NT2/D1 (cell line): ENCODE measurements at regions not wholly inside any gene's neighbourhood (a gene's known extent, or its start where the extent isn't known, plus 50 kb on each side); places are given as distances from the start of the nearest gene placed in this dataset.
"Not testable (repeated sequence)": the region's sequence is repeated elsewhere in the genome, so short reads cannot be mapped to it uniquely, and the experiment has no call there.

Experiments used
- DNase-seq: peaks from one replicate; pipeline ENCODE4 v3.0.0-alpha.2; 2011; ENCODE audit warnings: low read depth, low spot score
- H3K27me3 ChIP-seq: 2 replicates; pipeline ENCODE4 v1.6.0; 2011; ENCODE audit warnings: mild to moderate bottlenecking; ENCODE audit not compliant: insufficient read length, insufficient read depth
- H3K36me3 ChIP-seq: 2 replicates; pipeline ENCODE4 v1.6.1; 2011; ENCODE audit warnings: mild to moderate bottlenecking, low read length, mixed read lengths; ENCODE audit not compliant: insufficient read depth, insufficient read length
- H3K4me1 ChIP-seq: 2 replicates; pipeline ENCODE4 v1.5.1; 2011; ENCODE audit not compliant: insufficient read depth, insufficient read length
- H3K4me3 ChIP-seq: 2 replicates; pipeline ENCODE4 v1.5.1; 2011; ENCODE audit warnings: low read depth; ENCODE audit not compliant: insufficient read length
- H3K9ac ChIP-seq: 2 replicates; pipeline ENCODE4 v1.6.0; 2011; ENCODE audit warnings: low read depth; ENCODE audit not compliant: insufficient read length
- H3K9me3 ChIP-seq: 2 replicates; pipeline ENCODE4 v1.5.1; 2011; ENCODE audit warnings: mild to moderate bottlenecking, low read length; ENCODE audit not compliant: insufficient read depth
- SUZ12 ChIP-seq: IDR thresholded peaks from 2 replicates; pipeline ENCODE4 v1.6.1; 2011; ENCODE audit not compliant: insufficient read length, insufficient read depth; ENCODE audit errors: extremely low read depth
- YY1 ChIP-seq: IDR thresholded peaks from 2 replicates; pipeline ENCODE4 v1.6.1; 2011; ENCODE audit not compliant: insufficient read length, insufficient read depth
- ZNF274 ChIP-seq: IDR thresholded peaks from 2 replicates; pipeline ENCODE4 v1.6.1; 2011; ENCODE audit warnings: mild to moderate bottlenecking, low read depth, low read length

DNA sequence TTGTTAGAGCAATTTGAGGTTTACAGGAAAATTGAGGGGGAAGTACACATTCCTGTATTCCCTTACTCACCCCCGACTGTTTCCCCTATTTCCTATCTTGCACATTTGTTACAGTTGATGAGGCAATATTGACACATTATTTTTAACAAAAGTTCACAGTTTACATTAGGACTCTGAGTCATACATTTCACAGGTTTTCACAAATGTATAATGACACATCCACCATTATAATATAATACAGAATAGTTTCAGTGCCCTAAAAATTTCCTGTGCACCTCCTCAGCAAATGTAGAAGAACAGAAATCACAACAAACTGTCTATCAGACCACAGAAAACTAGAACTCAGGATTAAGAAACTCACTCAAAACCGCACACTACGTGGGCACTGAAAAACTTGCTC is 160.6 kb upstream of the RMP24 start:
- Histone ChIP-seq H3K36me3 (no peaks in the 10 kb centered on the region), H3K4me1 (no peaks in the 10 kb centered on the region), H3K4me3 (no peak overlapping the region), H3K9me3 (no peaks in the 10 kb centered on the region), H3K27me3 (no peaks in the 10 kb centered on the region), H3K9ac (no peak overlapping the region)
- TF ChIP-seq SUZ12: no peak
- TF ChIP-seq ZNF274: no peak
- TF ChIP-seq YY1: no peak
- no peak for DNase-seq

DNA sequence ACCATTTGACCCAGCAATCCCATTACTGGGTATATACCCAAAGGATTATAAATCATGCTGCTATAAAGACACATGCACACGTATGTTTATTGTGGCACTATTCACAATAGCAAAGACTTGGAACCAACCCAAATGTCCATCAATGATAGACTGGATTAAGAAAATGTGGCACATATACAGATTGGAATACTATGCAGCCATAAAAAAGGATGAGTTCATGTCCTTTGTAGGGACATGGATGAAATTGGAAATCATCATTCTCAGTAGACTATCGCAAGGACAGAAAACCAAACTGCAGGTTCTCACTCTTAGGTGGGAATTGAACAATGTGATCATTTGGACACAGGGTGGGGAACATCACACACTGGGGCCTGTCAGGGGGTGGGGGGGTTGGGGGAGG is 157.5 kb upstream of the RMP24 start:
- H3K9me3 ChIP-seq, H3K9ac ChIP-seq, DNase-seq, H3K4me3 ChIP-seq, H3K4me1 ChIP-seq, H3K27me3 ChIP-seq, H3K36me3 ChIP-seq: not testable (repeated sequence)

DNA sequence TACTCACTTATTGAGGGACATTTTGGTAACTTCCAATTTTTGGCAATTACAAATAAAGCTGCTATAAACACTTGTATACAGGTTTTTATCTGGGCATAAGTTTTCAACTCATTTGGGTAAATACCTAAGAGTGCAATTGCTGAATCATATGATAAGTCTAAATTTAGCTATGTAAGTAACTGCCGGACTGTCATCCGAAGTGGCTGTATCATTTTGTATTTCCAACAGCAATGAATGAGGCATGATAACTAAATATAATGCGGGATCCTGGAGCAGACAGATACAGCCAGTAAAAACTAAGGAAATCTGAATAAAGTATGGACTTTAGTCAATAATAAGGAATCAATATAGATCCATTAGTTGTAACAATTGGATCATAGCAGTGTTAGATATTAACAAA is 156.5 kb upstream of the RMP24 start:
- Histone ChIP-seq H3K36me3 (no peaks in the 10 kb centered on the region), H3K4me1 (no peaks in the 10 kb centered on the region), H3K9me3 (peaks cover 6% of the 10 kb centered on the region; the same call in 1 of the 2 replicates), H3K27me3 (no peaks in the 10 kb centered on the region), H3K4me3 (no peak overlapping the region), H3K9ac (no peak overlapping the region)
- TF ChIP-seq YY1 (no peak), SUZ12 (no peak), ZNF274 (no peak)
- no peak for DNase-seq

DNA sequence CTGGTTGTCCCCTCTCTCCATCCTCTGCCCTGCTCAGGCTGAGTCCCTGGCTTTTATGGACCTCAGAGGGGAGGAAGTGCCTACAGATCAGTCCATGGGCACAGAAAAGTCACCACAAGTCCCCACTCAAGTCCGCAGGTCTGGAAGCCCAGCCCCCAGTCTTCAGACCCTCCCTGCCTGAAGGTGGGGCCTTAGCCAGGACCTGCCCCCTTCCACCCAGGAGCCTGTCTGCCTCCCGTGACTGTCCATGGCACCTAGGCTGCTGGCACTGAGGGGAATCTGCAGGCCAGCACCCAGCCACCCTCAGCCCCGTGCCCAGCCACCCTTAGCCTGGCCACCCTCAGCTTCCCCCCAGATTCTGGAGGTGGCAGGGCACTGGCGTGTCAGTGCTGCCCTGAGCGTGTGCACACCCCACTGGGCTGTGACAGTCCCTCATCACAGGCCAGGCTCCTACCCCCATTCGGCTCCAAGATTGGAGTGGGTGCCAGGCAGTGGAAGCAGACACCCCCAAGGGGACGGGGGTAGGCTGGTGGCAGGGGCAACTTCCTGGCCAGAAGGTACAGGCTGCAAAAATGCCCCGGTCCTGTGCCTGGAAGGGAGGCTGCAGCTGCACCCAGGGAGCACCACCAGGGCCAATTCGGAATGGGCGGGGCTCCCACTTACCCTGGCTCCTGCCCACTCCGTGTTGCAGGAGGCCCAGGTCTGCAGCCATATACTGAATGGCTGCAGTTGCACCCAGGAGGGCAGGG is 154.7 kb upstream of the RMP24 start:
- Histone ChIP-seq H3K36me3 (no peaks in the 10 kb centered on the region), H3K4me1 (no peaks in the 10 kb centered on the region), H3K27me3 (no peaks in the 10 kb centered on the region), H3K9ac (no peak overlapping the region), H3K9me3 (peaks cover 6% of the 10 kb centered on the region; the same call in 1 of the 2 replicates), H3K4me3 (no peak overlapping the region)
- TF ChIP-seq YY1 (no peak), ZNF274 (no peak), SUZ12 (no peak)
- no peak for DNase-seq

DNA sequence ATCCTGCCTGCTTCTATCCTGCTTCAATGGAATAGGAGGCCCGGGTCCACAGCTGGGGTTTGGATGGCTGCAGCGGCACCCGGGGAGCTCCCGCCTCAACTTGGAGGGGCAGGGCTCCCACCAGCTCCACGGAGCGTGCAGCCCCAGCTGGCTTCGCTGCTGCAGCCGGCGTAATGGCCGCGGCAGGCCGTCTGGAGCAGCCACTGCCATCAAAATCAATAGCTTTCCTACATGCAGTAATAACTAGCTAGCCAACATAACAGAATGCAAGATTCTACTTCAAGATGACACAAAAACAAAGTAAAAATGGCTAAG is 154.2 kb upstream of the RMP24 start:
- Histone ChIP-seq H3K27me3 (no peaks in the 10 kb centered on the region), H3K36me3 (no peaks in the 10 kb centered on the region), H3K4me1 (no peaks in the 10 kb centered on the region), H3K9me3 (peaks cover 7% of the 10 kb centered on the region; the same call in 1 of the 2 replicates), H3K9ac (no peak overlapping the region), H3K4me3 (no peak overlapping the region)
- TF ChIP-seq ZNF274 (no peak), YY1 (no peak)
- DNase-seq: no peak

DNA sequence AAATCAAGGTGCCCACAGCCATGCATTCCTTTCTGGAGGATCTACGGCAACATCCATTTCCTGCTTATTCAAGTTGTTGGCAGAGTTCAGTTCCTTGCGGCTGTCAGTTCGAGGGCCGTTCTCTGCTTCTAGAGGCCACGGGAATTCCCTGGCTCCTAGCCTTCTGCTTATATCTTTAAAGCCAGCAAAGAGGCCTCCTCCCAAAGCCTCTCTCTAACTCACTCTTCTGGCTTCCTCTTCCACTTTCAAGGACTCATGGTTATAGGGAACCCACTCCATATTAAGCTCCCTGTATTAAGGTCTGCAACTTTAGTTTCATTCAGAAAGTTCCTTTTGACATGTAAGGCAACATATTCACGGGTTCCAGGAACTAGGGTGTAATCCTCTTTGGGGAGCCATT is 150.1 kb upstream of the RMP24 start:
- Histone ChIP-seq H3K9me3 (peaks cover 41% of the 10 kb centered on the region; the same call in 1 of the 2 replicates), H3K27me3 (no peaks in the 10 kb centered on the region), H3K4me1 (peaks cover 4% of the 10 kb centered on the region), H3K9ac (no peak overlapping the region), H3K4me3 (no peak overlapping the region), H3K36me3 (no peaks in the 10 kb centered on the region)
- no peak for DNase-seq
- TF ChIP-seq ZNF274: no peak
- no peak for TF ChIP-seq SUZ12
- no peak for TF ChIP-seq YY1

DNA sequence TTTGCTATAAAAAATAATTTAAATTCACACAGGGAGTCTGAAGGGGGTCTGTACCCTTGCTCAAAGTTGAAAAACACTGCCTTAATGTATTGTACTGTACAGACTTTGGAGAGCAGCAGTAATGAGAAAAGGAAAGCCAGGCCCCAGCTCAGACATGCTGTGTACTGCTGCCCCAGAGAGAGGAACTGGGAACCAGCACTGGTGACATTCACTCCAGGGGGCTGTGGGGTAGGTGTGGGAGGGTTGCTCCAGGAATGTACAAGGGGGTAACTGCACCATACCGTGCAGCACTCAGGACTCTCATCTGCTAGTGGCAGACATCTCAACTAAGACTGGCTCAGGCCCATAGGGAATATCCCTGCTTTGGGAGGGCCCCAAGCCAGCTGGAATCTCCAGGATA is 146.0 kb upstream of the RMP24 start:
- Histone ChIP-seq H3K36me3 (no peaks in the 10 kb centered on the region), H3K4me3 (no peak overlapping the region), H3K4me1 (peaks cover 4% of the 10 kb centered on the region), H3K9ac (peak overlapping the region; percentile 26), H3K9me3 (peaks cover 73% of the 10 kb centered on the region; the same call in 1 of the 2 replicates), H3K27me3 (no peaks in the 10 kb centered on the region)
- TF ChIP-seq YY1 (no peak), ZNF274 (no peak), SUZ12 (no peak)
- DNase-seq: no peak
